ENCODE measurements at regions not wholly inside any gene's neighbourhood (a gene's known extent, or its start where the extent isn't known, plus 50 kb on each side); places are given as distances from the start of the nearest gene placed in this dataset.

- no peak for ATAC-seq
- TF ChIP-seq BACH2 (CRISPR knock-in tag; IDR thresholded peaks at IDR 0.05; ENCODE audit: borderline replicate concordance) (no peak), ZC3H10 (CRISPR knock-in tag; IDR thresholded peaks at IDR 0.05) (no peak), SNAI2 (CRISPR knock-in tag; IDR thresholded peaks at IDR 0.05) (no peak), CSRNP3 (CRISPR knock-in tag; IDR thresholded peaks at IDR 0.05) (no peak), GLIS3 (CRISPR knock-in tag; IDR thresholded peaks at IDR 0.05) (no peak), OSR1 (CRISPR knock-in tag; IDR thresholded peaks at IDR 0.05) (no peak), TSHZ2 (CRISPR knock-in tag; IDR thresholded peaks at IDR 0.05) (no peak), POU6F1 (CRISPR knock-in tag; IDR thresholded peaks at IDR 0.05; ENCODE audit: borderline replicate concordance, low read depth) (no peak)
These were observed 114.4 kb upstream of the RAB3GAP2 start for GRCh38 chr1:220386494-220387195.

- TF ChIP-seq OSR1 (CRISPR knock-in tag; IDR thresholded peaks at IDR 0.05) = no peak
- no peak for TF ChIP-seq ESRRG (CRISPR knock-in tag; IDR thresholded peaks at IDR 0.05)
- no peak for TF ChIP-seq SNAI2 (CRISPR knock-in tag; IDR thresholded peaks at IDR 0.05)
- TF ChIP-seq ISL1 (CRISPR knock-in tag; IDR thresholded peaks at IDR 0.05) = no peak
- TF ChIP-seq CSDC2 (CRISPR knock-in tag; IDR thresholded peaks at IDR 0.05) = no peak
- no peak for TF ChIP-seq ARNTL (CRISPR knock-in tag; IDR thresholded peaks at IDR 0.05; ENCODE audit: borderline replicate concordance, low read depth)
- TF ChIP-seq TOX (CRISPR knock-in tag; IDR thresholded peaks at IDR 0.05; ENCODE audit: borderline replicate concordance) = no peak
- TF ChIP-seq CSRNP3 (CRISPR knock-in tag; IDR thresholded peaks at IDR 0.05) = no peak
- no peak for TF ChIP-seq ZC3H10 (CRISPR knock-in tag; IDR thresholded peaks at IDR 0.05)
- no peak for TF ChIP-seq ZNF565 (CRISPR knock-in tag; conservative IDR thresholded peaks at IDR 0.05; ENCODE audit: low read depth)
- TF ChIP-seq ZNF70 (CRISPR knock-in tag; IDR thresholded peaks at IDR 0.05) = no peak
- TF ChIP-seq TCF4 (CRISPR knock-in tag; IDR thresholded peaks at IDR 0.05; ENCODE audit: borderline replicate concordance) = no peak
- no peak for TF ChIP-seq TSHZ2 (CRISPR knock-in tag; IDR thresholded peaks at IDR 0.05)
- no peak for ATAC-seq
These were observed 112.9 kb upstream of the RAB3GAP2 start for GRCh38 chr1:220385158-220385557.

- no peak for ATAC-seq
These were observed 110.7 kb upstream of the RAB3GAP2 start for GRCh38 chr1:220382994-220383393.

More at GRCh38 chr1:220382994-220383393, 110.7 kb upstream of the RAB3GAP2 start:
- TF ChIP-seq TOX (CRISPR knock-in tag; IDR thresholded peaks at IDR 0.05; ENCODE audit: borderline replicate concordance) = no peak
- TF ChIP-seq ZNF70 (CRISPR knock-in tag; IDR thresholded peaks at IDR 0.05) = no peak
- TF ChIP-seq SNAI2 (CRISPR knock-in tag; IDR thresholded peaks at IDR 0.05) = no peak
- no peak for TF ChIP-seq POU6F1 (CRISPR knock-in tag; IDR thresholded peaks at IDR 0.05; ENCODE audit: borderline replicate concordance, low read depth)
- no peak for TF ChIP-seq ARNTL (CRISPR knock-in tag; IDR thresholded peaks at IDR 0.05; ENCODE audit: borderline replicate concordance, low read depth)
- no peak for TF ChIP-seq ESRRG (CRISPR knock-in tag; IDR thresholded peaks at IDR 0.05)
- no peak for TF ChIP-seq GLIS3 (CRISPR knock-in tag; IDR thresholded peaks at IDR 0.05)
- no peak for TF ChIP-seq ZC3H10 (CRISPR knock-in tag; IDR thresholded peaks at IDR 0.05)
- no peak for TF ChIP-seq PPARA (CRISPR knock-in tag; IDR thresholded peaks at IDR 0.05; ENCODE audit: borderline replicate concordance)
- TF ChIP-seq RARB (CRISPR knock-in tag; IDR thresholded peaks at IDR 0.05) = no peak
